GM12874 (cell line): ENCODE measurements at regions not wholly inside any gene's neighbourhood (a gene's known extent, or its start where the extent isn't known, plus 50 kb on each side); places are given as distances from the start of the nearest gene placed in this dataset.

ENCODE experiments used
- CTCF ChIP-seq: IDR thresholded peaks from 2 replicates; pipeline ENCODE4 v1.5.1; 2011; ENCODE audit warnings: low read depth, mild to moderate bottlenecking, control low read depth, low read length, moderate library complexity; ENCODE audit not compliant: insufficient read depth

- no peak for TF ChIP-seq CTCF
These were observed 656.9 kb downstream of the TSN start for GRCh38 chr2:122412360-122412759.

- no peak for TF ChIP-seq CTCF
These were observed 659.5 kb downstream of the TSN start for GRCh38 chr2:122414902-122415301.

- no peak for TF ChIP-seq CTCF
These were observed 661.7 kb downstream of the TSN start for GRCh38 chr2:122417114-122417513.

- TF ChIP-seq CTCF: no peak
These were observed 666.3 kb downstream of the TSN start for GRCh38 chr2:122421775-122422174.

GRCh38 chr2:122422384-122422991 is 667.0 kb downstream of the TSN start:
- TF ChIP-seq CTCF: no peak

- TF ChIP-seq CTCF: no peak
These were observed 668.5 kb downstream of the TSN start for GRCh38 chr2:122423934-122424333.

- no peak for TF ChIP-seq CTCF
These were observed 677.8 kb downstream of the TSN start for GRCh38 chr2:122433123-122433754.
